Stimulated activated CD4-positive, alpha-beta T cell treated with anti-CD3 and anti-CD28 coated beads, Interleukin-12 subunit alpha, Interleukin-12 subunit beta, amount 100 ng/mL, for 48 hours (primary cell): ENCODE measurements at regions not wholly inside any gene's neighbourhood (a gene's known extent, or its start where the extent isn't known, plus 50 kb on each side); places are given as distances from the start of the nearest gene placed in this dataset.

Experiments
- DNase-seq, 3 donors: peaks; one replicate each; pipeline ENCODE4 v3.0.0-alpha.2; 2020; ENCODE audit warnings: low read depth in 2 of 3, low spot score in 1 of 3

DNA sequence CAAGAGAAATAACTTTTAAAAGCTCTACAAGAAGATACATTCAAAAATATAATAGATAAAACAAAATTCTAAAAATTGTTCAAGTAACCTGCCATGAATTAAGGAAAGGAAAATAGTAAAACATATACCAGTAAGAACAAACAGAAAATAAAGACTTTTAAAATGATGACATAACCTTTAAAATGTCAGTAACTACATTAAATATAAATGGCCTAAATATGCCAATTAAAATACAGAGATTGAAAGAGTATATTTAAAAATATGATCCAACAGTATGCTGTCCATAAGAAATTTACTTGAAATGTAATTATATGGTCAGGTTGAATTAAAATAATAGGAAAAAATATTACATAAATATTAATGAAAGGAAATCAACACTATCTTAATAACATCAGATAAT lies 911.7 kb upstream of the POU3F3 start:
- no peak for DNase-seq

GRCh38 chr2:103945083-103945482 lies 908.8 kb upstream of the POU3F3 start:
- DNase-seq = no peak

DNA sequence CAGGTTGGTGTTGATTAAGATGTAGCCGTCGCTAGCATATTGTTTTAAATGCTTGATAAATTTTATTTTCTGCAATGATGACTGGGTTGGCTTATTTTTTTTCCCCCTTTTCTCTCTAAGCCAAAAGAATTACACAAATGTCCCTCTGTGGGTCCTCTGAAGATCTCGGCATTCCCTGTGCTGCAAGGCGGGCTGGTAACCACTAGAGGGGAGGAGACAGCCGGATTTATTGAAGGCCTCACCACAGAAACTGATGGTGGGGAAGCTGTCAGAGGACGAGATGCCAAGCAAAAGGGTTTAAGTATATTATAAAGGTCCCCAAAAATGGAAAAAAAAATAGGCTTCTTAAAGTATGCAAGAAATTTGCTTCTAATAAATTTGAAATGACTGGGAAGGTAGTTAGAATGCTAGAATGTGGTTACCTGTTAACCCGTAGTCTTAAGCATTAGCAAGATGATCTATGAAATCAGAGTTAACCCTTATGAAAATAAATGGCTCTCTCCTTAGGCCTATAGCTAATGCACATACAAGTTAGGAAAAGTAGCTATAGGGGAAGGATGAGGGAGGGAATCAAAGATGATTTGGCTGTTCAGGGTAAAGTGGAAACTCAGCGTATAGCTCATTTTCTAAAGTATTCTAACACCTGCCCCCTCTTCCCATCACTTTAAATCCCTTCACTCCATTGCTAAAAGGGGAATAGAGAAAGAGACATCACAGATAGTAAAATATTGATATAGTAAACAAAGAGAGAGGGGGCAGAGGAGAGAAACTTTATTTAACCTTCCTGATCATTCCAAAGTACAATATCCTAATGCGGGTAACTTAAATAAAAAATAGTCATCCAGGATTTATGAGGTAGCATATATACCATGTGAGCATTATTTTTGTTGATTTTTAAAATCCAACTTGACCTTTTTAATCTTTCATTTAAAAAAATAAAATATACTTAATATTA lies 894.5 kb upstream of the POU3F3 start:
- DNase-seq = no peak

DNA sequence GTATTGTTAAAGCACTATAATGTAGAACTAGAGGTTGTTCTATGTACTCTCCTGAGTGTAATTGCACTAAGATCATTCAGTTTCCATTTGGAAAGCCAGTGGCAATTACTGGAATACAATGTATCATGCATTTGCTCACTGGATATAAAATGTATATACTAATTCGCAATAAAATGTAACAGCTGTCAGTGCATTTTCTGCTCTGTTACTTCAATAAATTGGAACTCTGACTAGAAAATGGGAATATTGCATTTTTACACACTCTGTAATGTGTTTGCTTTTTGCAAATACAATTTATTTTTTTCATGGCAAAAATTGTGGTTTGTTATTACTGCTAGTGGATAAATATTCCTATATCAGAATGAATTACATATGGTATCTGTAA lies 893.8 kb upstream of the POU3F3 start:
- no peak for DNase-seq

DNA sequence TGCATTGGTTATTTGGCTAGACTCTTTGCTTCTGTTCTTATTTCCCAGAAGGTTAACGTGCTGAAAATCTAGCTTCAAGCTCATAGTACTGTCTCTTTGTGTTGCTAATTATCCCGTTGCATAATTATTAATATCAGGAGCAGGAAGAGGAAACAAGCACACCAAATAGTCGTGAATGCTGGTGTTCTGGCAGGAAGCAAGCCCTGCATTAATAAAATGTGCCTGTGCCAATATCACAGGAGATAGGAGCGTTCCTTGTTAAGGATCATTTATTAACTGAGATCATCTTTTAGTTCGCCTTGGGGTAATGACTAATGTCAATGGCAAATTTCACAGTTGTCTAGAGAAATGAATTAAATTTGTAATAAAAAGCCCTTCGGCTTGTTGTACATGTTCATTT lies 893.0 kb upstream of the POU3F3 start:
- no peak for DNase-seq

DNA sequence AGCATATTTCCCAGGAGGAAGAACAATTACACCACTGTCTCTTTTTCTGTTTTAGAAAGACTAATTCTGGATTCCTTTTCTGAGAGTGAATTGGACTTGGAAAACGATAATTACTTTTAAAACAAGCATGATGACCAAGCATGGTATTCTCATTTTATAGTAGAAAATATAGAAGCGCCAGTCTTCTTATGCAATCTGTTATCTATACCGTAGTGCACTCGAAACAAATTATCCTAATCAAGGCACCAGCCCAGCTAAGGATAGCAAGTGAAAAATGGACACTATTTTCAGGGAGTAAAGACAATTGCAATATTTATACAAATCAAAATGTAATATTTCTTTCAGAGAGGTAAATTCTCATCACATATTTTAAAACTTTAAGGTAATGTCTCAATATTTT lies 892.1 kb upstream of the POU3F3 start:
- no peak for DNase-seq

DNA sequence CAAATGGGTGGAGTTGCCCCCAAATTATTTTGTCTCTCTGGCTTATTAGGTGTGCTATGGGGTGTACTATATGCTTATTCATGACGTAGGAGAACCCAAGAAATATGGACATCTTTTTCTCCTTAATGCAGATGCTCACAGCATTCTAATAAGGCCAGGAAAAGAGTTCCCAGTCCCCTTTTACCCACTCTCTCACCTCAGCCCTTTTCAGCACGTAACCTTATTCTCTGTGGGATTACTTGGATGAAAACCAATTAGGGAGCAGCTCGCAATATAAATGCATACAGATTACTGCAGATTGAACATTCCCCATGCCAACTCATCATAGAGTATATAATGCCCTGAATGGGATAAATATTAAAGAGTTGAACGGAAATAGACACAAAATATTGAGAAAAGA lies 891.2 kb upstream of the POU3F3 start:
- no peak for DNase-seq

GRCh38 chr2:103963146-103963725 lies 890.7 kb upstream of the POU3F3 start:
- DNase-seq = no peak

- DNase-seq = no peak
Measured at GRCh38 chr2:103977241-103977640, 876.7 kb upstream of the POU3F3 start.

DNA sequence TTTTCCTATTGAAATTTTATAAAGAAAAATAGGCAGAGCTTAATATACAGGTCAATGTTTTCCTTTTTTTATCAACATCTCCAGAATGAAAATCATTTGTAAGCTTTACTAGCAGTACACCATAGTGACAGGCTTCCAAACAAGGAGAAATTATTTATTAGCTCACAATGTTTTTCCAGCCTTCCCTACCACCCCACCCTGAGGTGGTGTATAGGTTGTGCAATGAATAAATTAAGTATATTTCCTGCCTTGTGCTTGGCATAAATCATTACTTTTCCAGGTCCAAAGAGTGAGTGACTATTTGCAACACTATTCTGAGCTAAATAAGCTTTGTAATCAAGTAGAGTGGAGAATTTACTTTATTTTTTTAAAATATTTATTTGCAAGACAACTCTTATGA lies 876.2 kb upstream of the POU3F3 start:
- no peak for DNase-seq

DNA sequence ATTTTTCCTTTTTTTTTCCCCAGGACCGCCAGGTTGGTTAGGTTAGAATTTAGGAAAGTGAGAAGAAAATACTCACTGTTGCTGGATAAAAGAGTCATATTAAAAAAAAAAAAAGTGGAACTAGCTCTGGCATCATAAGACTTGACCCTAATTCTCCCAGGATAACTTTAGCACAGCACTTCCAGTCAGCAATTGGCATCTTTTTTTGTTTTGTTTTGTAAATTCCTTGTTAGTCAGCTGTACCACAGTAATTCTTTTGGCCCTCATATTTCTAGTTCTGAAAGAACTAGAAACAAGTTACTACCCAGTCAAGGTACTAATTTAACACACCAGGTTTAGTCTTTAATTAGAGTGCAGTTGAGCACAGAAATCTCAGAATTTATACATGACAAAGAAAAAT lies 873.5 kb upstream of the POU3F3 start:
- no peak for DNase-seq

DNA sequence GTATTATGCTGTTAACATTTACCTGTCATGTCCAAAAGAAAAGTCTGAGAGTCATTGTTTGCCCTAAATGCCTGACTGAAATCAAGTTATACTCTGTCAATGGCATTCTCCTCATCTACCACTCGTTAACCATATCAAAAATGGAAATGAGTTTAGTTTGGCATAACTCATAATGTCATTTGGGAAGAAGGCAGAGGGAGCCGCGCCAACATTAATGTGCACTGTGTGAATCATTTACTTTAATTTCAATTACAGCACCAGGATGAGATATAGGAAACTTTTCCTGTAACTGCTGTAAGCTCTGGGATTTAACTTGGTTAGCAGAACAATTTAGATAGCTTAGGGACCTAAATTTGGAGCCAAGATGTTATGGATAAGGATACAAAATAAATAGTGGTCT lies 871.2 kb upstream of the POU3F3 start:
- DNase-seq = no peak

DNA sequence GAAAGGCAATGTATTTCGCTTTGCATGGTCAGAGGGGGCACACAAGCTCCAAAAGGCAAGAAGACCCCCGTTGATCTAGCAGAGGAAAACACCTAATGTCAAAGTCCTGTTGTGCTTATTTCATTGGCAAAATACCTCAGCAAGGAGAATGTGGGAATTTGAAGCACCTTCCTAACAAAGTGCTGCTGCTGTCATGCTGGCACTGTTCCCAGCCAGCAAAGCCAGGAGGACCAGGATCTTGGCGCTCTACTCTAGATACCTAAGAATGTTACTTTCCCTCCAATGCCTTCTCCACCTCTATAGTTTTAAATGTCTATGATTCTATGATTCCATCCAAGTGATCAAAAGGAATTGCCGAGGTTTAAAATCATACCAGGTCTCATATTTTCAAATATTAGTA lies 867.9 kb upstream of the POU3F3 start:
- no peak for DNase-seq

- no peak for DNase-seq
Measured at GRCh38 chr2:103991591-103991990, 862.3 kb upstream of the POU3F3 start.

DNA sequence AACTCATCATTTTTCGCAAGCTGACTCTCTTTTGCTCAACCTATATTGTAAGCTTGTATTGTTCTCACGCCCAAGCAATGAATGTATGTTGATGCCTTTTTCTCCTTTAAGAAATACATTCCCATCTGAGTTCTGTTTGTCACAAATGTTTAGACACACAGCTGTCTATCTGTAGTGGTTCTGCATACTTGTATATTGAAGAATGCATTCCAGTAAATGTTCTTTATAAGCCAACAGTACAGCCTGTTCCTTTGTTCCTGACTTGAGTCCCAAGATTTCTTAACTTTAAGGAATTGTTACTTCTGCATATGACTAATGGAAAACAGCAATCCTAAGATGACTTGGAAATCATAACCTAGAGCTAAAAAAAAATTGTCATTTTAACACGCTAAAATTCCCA lies 849.1 kb upstream of the POU3F3 start:
- DNase-seq = no peak

DNA sequence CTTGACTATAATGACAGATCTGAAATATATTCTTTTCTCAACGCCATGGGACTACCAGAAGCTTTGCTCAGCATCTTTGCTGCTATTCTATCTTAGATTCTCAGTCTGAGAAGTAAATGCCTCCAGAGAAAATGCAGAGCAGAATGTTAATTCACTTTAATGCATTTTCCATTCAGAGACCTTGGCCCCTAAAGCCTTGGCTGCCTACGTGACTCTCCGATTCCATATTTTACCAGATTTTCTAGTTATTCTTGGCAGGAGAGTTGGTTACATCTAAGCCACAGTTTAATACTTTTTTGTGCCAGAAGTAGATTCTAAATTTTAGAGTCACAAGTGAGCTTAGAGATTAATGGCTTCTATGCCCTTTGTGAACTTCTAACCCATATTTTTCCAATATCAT lies 837.1 kb upstream of the POU3F3 start:
- no peak for DNase-seq

- DNase-seq = no peak
Measured at GRCh38 chr2:104023306-104023705, 830.6 kb upstream of the POU3F3 start.

DNA sequence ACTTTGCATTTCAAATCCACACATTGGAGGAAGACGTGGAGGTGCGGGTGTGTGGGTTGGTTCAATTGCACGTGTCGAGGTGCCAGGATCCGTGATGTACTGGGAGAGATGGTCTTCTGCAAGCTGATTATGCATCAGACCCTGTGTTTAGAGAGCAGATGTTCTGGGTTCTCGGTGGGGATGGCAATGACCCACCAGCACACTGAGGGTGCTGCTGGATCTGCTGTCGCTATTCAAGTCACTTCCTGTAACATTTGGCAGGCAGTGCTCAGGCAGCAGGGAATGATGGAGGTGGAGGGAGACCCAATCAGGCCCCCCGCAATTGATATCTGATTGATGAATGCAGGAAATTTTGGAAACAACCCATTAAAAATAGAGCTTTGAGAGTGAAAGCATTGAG lies 830.1 kb upstream of the POU3F3 start:
- no peak for DNase-seq

- no peak for DNase-seq
Measured at GRCh38 chr2:104025295-104025694, 828.6 kb upstream of the POU3F3 start.

DNA sequence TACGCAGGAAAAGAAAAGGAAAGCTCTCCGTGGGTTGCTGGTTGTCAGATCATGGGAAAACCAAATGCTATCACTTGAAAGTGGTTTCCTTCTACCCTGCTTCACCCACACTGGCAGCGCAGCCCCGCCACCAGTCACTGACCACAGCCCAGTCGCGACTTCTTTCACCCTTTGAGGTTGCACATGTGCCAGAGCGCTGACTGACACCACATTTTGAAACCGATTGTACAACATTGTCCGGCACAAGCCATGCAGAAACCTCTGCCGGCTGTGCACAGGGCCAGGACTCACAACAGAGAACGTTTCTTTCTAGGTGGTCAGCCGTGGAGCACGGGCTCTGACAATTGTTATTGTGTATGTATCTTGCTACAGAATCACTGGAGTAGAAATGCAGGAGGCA lies 827.2 kb upstream of the POU3F3 start:
- no peak for DNase-seq

GRCh38 chr2:104027321-104027720 lies 826.6 kb upstream of the POU3F3 start:
- no peak for DNase-seq

DNA sequence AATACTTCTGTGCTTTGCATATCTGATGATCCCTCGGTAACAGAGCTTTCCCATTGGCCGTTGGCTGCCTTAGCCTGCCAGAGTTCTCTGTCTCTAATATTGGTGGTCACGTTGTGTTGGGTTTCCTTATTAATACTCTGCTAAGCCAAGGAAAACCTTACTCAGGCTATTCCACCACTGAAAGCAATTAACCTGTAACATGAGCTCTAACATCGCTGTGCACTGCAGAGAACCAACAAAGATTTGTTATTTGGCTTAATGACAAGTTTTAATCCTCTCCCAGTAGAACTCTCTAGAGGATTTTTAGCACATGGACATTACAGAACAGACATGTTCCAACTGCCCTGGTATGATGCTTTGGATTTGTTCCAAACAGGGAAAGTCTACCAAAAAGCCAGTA lies 825.9 kb upstream of the POU3F3 start:
- DNase-seq = no peak

DNA sequence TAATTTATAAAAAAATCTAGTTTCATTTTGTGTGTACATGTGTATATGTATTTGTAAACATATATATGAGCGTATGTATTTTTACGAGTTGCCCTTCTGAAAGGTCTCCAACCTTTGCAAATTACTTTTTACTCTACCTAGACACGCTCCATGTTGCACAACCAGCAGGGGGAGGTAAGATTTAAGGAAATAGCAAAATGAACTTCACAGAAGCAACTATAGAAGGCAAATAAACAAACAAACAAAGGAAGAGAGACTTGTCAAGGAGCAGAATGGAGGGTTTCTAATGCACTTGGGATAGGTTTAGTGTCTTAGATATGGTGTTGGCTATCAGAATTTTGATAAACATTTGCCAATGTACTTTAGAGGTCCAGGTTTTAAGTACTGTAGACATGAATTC lies 820.5 kb upstream of the POU3F3 start:
- no peak for DNase-seq
